GM19468 (cell line): ENCODE measurements at regions not wholly inside any gene's neighbourhood (a gene's known extent, or its start where the extent isn't known, plus 50 kb on each side); places are given as distances from the start of the nearest gene placed in this dataset.
A peak's percentile ranks its signal among the peaks of the same experiment; 100 is the strongest.
"Not testable (repeated sequence)": the region's sequence is repeated elsewhere in the genome, so short reads cannot be mapped to it uniquely, and the experiment has no call there.

ENCODE experiments used
- ATAC-seq: cut with Tn5 transposase; IDR thresholded peaks from one replicate; pipeline ENCODE4 v1.9.1; 2021; ENCODE audit warnings: mild to moderate bottlenecking, moderate library complexity, moderate number of reproducible peaks; ENCODE audit not compliant: unreplicated experiment; ENCODE audit errors: extremely low read depth

- ATAC-seq: no peak
Observed at GRCh38 chr6:113363866-113364265, 493.3 kb upstream of the MARCKS start.

GRCh38 chr6:113364766-113365165 lies 492.4 kb upstream of the MARCKS start:
- ATAC-seq: no peak

DNA sequence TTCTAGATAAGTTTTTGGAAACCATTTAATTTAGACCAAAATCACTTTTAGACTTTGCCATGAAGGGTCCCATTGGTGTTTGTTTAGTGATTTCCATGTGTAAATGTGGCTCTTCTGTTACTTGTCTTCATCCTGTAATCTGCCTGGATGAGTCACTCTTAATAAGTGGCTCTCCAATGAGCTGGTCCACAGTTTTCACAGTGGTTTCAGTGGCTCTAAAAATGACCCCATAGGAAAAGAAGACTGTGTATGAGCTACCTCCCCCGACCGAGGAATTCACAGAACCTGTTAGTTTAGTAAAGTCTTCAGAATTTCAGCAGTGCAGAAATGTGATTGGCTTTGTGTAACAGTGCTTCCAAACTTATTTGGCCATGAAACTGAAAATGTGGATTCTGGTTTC lies 492.0 kb upstream of the MARCKS start:
- ATAC-seq: no peak

DNA sequence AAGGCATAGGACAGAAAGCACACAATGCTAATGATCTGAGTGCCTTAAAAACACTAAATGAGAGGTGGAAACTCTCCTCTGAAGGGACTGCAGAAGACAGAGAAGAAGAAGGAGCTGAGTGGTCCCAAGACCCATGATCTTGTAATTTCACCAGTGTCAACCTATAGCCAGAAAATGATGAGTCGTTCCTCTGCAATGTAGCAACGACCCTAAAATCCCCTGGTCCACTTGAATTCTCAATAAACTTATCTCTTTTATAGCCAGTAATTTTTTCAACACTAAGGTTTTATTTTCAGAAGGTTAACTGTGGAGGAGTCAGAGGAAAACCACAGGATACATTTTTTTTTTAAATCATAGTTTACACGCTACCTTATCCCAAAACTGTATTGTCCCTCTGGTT lies 490.6 kb upstream of the MARCKS start:
- no peak for ATAC-seq

- no peak for ATAC-seq
Observed at GRCh38 chr6:113370508-113371502, 486.3 kb upstream of the MARCKS start.

DNA sequence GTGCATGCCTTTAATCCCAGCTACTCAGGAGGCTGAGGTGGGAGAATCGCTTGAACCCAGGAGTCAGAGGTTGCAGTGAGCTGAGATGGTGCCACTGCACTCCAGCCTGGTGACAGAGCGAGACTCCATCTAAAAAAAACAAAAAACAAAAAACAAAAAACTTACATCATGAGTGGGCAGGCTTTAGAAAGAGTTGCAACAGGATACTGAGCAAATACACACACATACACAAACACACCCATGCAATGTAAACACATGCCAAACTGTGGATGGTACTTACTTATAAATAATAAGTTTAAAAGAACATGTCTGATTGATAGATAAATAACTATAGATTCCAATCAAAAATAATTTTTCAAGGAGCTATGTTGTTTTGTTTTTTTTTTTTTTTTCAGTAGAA lies 481.7 kb upstream of the MARCKS start:
- not testable (repeated sequence) for ATAC-seq

- no peak for ATAC-seq
Observed at GRCh38 chr6:113375950-113376846, 480.9 kb upstream of the MARCKS start.

GRCh38 chr6:113376847-113377165 lies 480.3 kb upstream of the MARCKS start:
- ATAC-seq: no peak

- peak; percentile 37 for ATAC-seq
Observed at GRCh38 chr6:113377362-113377942, 479.7 kb upstream of the MARCKS start.

DNA sequence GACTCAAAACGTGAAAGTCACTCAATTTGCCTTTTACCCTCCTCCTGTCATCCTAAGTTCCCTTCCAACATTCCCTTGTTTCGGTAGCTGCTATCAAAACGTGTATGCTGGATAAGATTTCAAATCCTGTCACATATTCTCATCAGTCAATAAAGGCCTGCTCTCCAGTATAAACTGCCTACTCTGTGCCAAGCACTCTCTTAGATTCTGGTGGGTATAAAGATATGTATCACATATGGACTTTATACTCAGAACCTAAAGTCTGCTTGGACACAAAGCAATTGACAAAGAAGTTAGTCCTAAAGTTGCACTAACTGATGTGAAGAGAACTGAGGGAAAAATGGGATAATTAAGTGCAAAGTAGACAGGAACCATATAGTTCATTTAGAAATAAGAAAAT lies 476.6 kb upstream of the MARCKS start:
- no peak for ATAC-seq

DNA sequence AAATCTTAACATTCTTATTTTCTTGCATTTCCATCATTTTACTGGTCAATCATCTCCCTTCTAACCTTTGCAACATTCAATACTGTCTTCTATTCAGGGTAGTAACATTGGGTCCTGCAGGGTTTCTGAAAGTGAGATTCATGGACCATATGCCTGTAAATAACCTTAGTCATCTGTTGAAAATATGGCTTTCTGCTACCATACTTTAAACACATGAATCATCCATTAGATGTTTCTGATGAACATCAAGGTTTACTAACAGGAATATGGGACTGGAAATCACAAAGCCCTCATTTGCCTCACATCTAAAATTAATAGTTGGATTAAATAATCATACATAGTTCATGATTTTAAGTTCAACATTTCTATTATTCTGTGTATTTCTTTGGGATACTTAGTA lies 475.9 kb upstream of the MARCKS start:
- no peak for ATAC-seq

DNA sequence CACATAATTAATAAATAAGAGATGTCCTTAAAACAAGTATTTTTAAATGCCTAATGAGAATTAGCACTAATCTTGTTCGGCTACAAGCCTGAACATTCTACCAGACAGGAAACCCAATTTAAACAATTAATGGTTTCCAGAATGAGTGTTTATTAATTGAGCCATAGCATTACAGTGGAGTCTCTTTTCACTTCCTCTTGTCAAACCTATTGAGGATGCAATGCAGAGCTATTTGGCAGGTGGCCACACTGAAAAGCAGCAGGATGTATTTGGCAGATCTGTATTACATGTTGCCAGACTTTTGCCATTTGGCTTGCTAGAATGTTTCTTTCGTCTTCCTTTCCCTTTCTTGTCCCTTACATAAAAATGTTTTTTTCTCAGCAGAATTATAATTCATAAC lies 475.2 kb upstream of the MARCKS start:
- ATAC-seq: peak; percentile 71

GRCh38 chr6:113383701-113384100 lies 473.4 kb upstream of the MARCKS start:
- ATAC-seq: no peak

GRCh38 chr6:113385020-113385431 lies 472.1 kb upstream of the MARCKS start:
- ATAC-seq: no peak

- ATAC-seq: no peak
Observed at GRCh38 chr6:113388996-113389395, 468.1 kb upstream of the MARCKS start.

GRCh38 chr6:113392551-113393055 lies 464.5 kb upstream of the MARCKS start:
- no peak for ATAC-seq

DNA sequence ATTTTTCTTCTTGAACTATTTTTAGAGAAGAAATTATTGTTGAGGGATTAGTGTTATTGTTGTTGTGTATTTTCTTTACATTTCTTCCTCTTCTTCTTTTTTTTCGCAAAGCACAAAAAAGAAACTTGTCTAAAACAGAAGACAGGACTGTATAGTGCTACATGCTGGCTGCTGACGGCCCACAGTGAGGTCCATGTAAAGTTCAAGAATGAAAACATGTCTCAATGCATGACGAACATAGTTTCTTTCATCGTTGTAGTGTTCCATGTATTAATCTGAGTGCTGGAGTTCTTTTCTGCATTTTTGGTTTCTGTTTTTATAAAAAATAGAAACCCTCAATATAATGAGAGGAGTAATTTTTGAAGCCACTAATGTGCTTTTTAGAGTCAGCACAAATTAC lies 462.9 kb upstream of the MARCKS start:
- no peak for ATAC-seq

DNA sequence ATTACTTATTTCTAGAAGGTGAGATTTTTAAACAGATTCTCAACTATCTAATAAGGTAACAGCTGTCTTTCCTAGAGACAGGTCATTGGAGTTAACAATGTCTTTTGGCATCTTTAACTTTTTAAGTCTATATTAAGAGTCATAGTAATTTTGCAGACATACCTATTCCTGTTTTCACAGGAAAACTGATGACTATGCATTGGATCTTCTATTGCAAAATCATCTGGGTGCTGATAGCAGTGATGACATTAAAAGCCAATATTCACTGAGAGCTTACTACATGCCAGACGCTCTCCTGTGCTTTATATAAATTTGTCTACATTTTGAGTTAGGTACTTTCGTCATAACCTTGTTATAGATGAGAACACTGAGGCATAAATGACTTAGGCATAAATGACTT lies 462.4 kb upstream of the MARCKS start:
- ATAC-seq: no peak

GRCh38 chr6:113396730-113397129 lies 460.4 kb upstream of the MARCKS start:
- no peak for ATAC-seq

GRCh38 chr6:113397236-113397635 lies 459.9 kb upstream of the MARCKS start:
- no peak for ATAC-seq

GRCh38 chr6:113401231-113401630 lies 455.9 kb upstream of the MARCKS start:
- no peak for ATAC-seq
